Esophagus squamous epithelium (tissue), 4 donors: ENCODE measurements at regions not wholly inside any gene's neighbourhood (a gene's known extent, or its start where the extent isn't known, plus 50 kb on each side); places are given as distances from the start of the nearest gene placed in this dataset.

ENCODE experiments used
- POLR2A ChIP-seq, 4 donors: fragments of 450-650 bp; IDR thresholded peaks; one replicate each; pipeline ENCODE4 v1.6.1; 2017; ENCODE audit warnings: antibody characterized with exemption in 4 of 4, mild to moderate bottlenecking in 4 of 4, moderate library complexity in 3 of 4
- TF ChIP-seq, protein P1 (sequence below), 6 experiments: fragments of 450-650 bp in 4 of 6; fragments of 200-600 bp in 2 of 6; sonication (generic) in 2 of 6; IDR thresholded peaks; one replicate each; pipeline ENCODE4 v1.5.1; 2016 to 2019; ENCODE audit warnings: antibody characterized with exemption in 6 of 6, mild to moderate bottlenecking in 4 of 6, moderate library complexity in 4 of 6

DNA sequence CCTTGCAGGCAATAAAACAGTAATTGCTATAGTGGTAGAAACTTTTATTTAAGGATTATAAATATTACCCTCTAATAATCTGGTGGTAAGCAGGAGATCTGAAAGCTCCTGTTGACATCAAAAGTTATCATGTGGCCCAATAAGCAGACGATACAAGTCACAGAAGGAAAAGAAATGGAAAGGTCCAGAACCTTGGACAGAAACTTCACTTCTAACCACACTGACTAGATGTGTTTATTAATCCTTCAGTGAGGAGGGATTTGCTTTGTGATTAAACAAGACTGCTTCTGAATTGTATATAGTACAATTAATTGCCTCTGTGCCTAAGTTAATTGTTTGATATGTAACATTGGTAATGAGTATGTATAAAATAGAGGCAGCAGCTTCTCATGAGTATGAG lies 652.7 kb upstream of the MIS18BP1 start:
- TF ChIP-seq POLR2A (IDR thresholded peaks at IDR 0.05), result no peak
- TF ChIP-seq, protein P1, sequence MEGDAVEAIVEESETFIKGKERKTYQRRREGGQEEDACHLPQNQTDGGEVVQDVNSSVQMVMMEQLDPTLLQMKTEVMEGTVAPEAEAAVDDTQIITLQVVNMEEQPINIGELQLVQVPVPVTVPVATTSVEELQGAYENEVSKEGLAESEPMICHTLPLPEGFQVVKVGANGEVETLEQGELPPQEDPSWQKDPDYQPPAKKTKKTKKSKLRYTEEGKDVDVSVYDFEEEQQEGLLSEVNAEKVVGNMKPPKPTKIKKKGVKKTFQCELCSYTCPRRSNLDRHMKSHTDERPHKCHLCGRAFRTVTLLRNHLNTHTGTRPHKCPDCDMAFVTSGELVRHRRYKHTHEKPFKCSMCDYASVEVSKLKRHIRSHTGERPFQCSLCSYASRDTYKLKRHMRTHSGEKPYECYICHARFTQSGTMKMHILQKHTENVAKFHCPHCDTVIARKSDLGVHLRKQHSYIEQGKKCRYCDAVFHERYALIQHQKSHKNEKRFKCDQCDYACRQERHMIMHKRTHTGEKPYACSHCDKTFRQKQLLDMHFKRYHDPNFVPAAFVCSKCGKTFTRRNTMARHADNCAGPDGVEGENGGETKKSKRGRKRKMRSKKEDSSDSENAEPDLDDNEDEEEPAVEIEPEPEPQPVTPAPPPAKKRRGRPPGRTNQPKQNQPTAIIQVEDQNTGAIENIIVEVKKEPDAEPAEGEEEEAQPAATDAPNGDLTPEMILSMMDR (IDR thresholded peaks at IDR 0.05), result no peak
